T-helper 1 cell treated with Interleukin-12 subunit alpha and Interleukin-12 subunit beta and Interleukin-4 antibody, amounts not matched to agents 30 ng/mL and 1 ng/mL, for 36 hours (primary cell): ENCODE measurements at regions not wholly inside any gene's neighbourhood (a gene's known extent, or its start where the extent isn't known, plus 50 kb on each side); places are given as distances from the start of the nearest gene placed in this dataset.
"Not testable (repeated sequence)": the region's sequence is repeated elsewhere in the genome, so short reads cannot be mapped to it uniquely, and the experiment has no call there.

Experiments
- intact Hi-C: fragments of 100-400 bp; cut with micrococcal nuclease; formaldehyde crosslinking; loops from one replicate; pipeline ENCODE4 v1.15.1; 2024

- intact Hi-C loops, result no loop called here
These were observed 162.5 kb downstream of the SOX3 start for GRCh38 chrX:140342410-140342809.

- intact Hi-C loops, result no loop called here
These were observed 167.6 kb downstream of the SOX3 start for GRCh38 chrX:140337263-140337662.

- intact Hi-C loops, result no loop called here
These were observed 186.6 kb downstream of the SOX3 start for GRCh38 chrX:140318296-140318695.

- intact Hi-C loops, result no loop called here
These were observed 187.4 kb downstream of the SOX3 start for GRCh38 chrX:140317462-140317861.

- intact Hi-C loops, result no loop called here
These were observed 205.7 kb downstream of the SOX3 start for GRCh38 chrX:140298960-140299825.

GRCh38 chrX:140297273-140297672 lies 207.6 kb downstream of the SOX3 start:
- intact Hi-C loops, result no loop called here

- intact Hi-C loops, result no loop called here
These were observed 211.9 kb downstream of the SOX3 start for GRCh38 chrX:140292961-140293360.

GRCh38 chrX:140292188-140292587 lies 212.7 kb downstream of the SOX3 start:
- intact Hi-C loops, result no loop called here

- intact Hi-C loops, result no loop called here
These were observed 229.9 kb downstream of the SOX3 start for GRCh38 chrX:140274811-140275525.

GRCh38 chrX:140273921-140274320 lies 230.9 kb downstream of the SOX3 start:
- intact Hi-C loops, result no loop called here

GRCh38 chrX:140250391-140250790 lies 254.5 kb downstream of the SOX3 start:
- intact Hi-C loops, result no loop called here

- intact Hi-C loops, result no loop called here
These were observed 255.8 kb downstream of the SOX3 start for GRCh38 chrX:140249088-140249487.

- intact Hi-C loops, result no loop called here
These were observed 263.9 kb upstream of the CXorf66 start for GRCh38 chrX:140229191-140229590.

- intact Hi-C loops, result not testable (repeated sequence)
These were observed 260.7 kb upstream of the CXorf66 start for GRCh38 chrX:140226037-140226436.

GRCh38 chrX:140215894-140216293 lies 250.6 kb upstream of the CXorf66 start:
- intact Hi-C loops, result not testable (repeated sequence)

- intact Hi-C loops, result not testable (repeated sequence)
These were observed 249.2 kb upstream of the CXorf66 start for GRCh38 chrX:140214518-140214917.

- intact Hi-C loops, result no loop called here
These were observed 241.3 kb upstream of the CXorf66 start for GRCh38 chrX:140206657-140207056.

GRCh38 chrX:140190441-140191108 lies 225.3 kb upstream of the CXorf66 start:
- intact Hi-C loops, result no loop called here

- intact Hi-C loops, result no loop called here
These were observed 215.3 kb upstream of the CXorf66 start for GRCh38 chrX:140180585-140180984.

GRCh38 chrX:140177821-140178220 lies 212.5 kb upstream of the CXorf66 start:
- intact Hi-C loops, result no loop called here

GRCh38 chrX:140172401-140172800 lies 207.1 kb upstream of the CXorf66 start:
- intact Hi-C loops, result no loop called here

GRCh38 chrX:140167551-140167950 lies 202.2 kb upstream of the CXorf66 start:
- intact Hi-C loops, result no loop called here
